ENCODE measurements at regions not wholly inside any gene's neighbourhood (a gene's known extent, or its start where the extent isn't known, plus 50 kb on each side); places are given as distances from the start of the nearest gene placed in this dataset.
"Not testable (repeated sequence)": the region's sequence is repeated elsewhere in the genome, so short reads cannot be mapped to it uniquely, and the experiment has no call there.

GRCh38 chr22:15835729-15836128, 145.9 kb downstream of the POTEH start:
- not testable (repeated sequence) for DNase-seq (ENCODE audit: low read depth)

- not testable (repeated sequence) for DNase-seq (ENCODE audit: low read depth)
Measured at GRCh38 chr22:15849772-15850171, 159.9 kb downstream of the POTEH start.

- not testable (repeated sequence) for DNase-seq (ENCODE audit: low read depth)
Measured at GRCh38 chr22:15853716-15854373, 164.0 kb downstream of the POTEH start.

GRCh38 chr22:15854421-15854820, 164.6 kb downstream of the POTEH start:
- DNase-seq (ENCODE audit: low read depth) = not testable (repeated sequence)

GRCh38 chr22:15854978-15855377, 165.2 kb downstream of the POTEH start:
- DNase-seq (ENCODE audit: low read depth) = not testable (repeated sequence)

GRCh38 chr22:15880926-15881325, 191.1 kb downstream of the POTEH start:
- DNase-seq (ENCODE audit: low read depth) = not testable (repeated sequence)

GRCh38 chr22:15904326-15904725, 214.5 kb downstream of the POTEH start:
- not testable (repeated sequence) for DNase-seq (ENCODE audit: low read depth)

- not testable (repeated sequence) for DNase-seq (ENCODE audit: low read depth)
Measured at GRCh38 chr22:15911704-15912103, 221.9 kb downstream of the POTEH start.

GRCh38 chr22:15919120-15919519, 229.3 kb downstream of the POTEH start:
- DNase-seq (ENCODE audit: low read depth) = not testable (repeated sequence)

- DNase-seq (ENCODE audit: low read depth) = not testable (repeated sequence)
Measured at GRCh38 chr22:15920941-15921340, 231.1 kb downstream of the POTEH start.

GRCh38 chr22:15922132-15922531, 232.3 kb downstream of the POTEH start:
- DNase-seq (ENCODE audit: low read depth) = not testable (repeated sequence)

- DNase-seq (ENCODE audit: low read depth) = not testable (repeated sequence)
Measured at GRCh38 chr22:15922666-15923065, 232.8 kb downstream of the POTEH start.

GRCh38 chr22:15924820-15925219, 235.0 kb downstream of the POTEH start:
- DNase-seq (ENCODE audit: low read depth) = not testable (repeated sequence)

GRCh38 chr22:15927172-15927571, 237.3 kb downstream of the POTEH start:
- not testable (repeated sequence) for DNase-seq (ENCODE audit: low read depth)

Measured in HS-27A (cell line).